IPS-15b (cell line): ENCODE measurements at regions not wholly inside any gene's neighbourhood (a gene's known extent, or its start where the extent isn't known, plus 50 kb on each side); places are given as distances from the start of the nearest gene placed in this dataset.

Source experiments
- H3K27me3 ChIP-seq: one replicate; pipeline ENCODE4 v1.6.1; 2013; ENCODE audit warnings: low read length; ENCODE audit not compliant: control insufficient read depth, insufficient read depth
- H3K36me3 ChIP-seq: one replicate; pipeline ENCODE4 v1.6.1; 2013; ENCODE audit warnings: low read length; ENCODE audit not compliant: control insufficient read depth, insufficient read depth
- H3K4me1 ChIP-seq: one replicate; pipeline ENCODE4 v1.6.1; 2013; ENCODE audit warnings: mild to moderate bottlenecking, low read length; ENCODE audit not compliant: control insufficient read depth, insufficient read depth
- H3K4me3 ChIP-seq: one replicate; pipeline ENCODE4 v1.5.1; 2013; ENCODE audit warnings: low read depth, low read length
- H3K9ac ChIP-seq: one replicate; pipeline ENCODE4 v1.6.1; 2013; ENCODE audit warnings: low read depth, mild to moderate bottlenecking, low read length
- H3K9me3 ChIP-seq: one replicate; pipeline ENCODE4 v1.6.1; 2013; ENCODE audit warnings: mild to moderate bottlenecking, low read length; ENCODE audit not compliant: control insufficient read depth, insufficient read depth

DNA sequence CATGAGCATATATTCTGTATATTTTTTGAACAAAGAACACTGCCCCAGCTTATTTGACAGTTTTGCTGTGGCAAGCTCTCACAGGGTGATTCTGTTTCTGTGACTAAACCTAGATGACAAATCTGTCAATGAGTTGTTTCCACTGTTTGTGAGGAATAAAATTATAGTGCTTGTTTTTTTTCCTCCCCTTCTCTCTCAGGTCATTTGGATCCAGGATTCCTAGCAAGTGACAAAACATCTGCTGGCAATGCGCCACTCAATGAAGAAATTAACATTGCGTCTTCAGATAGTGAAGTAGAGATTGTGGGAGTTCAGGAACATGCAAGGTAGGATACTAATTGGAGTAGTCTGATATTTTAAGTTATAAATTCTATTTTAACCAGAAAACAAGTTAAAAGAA lies 149.3 kb downstream of the HAUS1 start:
- Histone ChIP-seq H3K4me3 (no peak overlapping the region), H3K9ac (no peak overlapping the region), H3K9me3 (no peaks in the 10 kb centered on the region), H3K36me3 (no peaks in the 10 kb centered on the region), H3K27me3 (no peaks in the 10 kb centered on the region), H3K4me1 (peaks cover 4% of the 10 kb centered on the region)

GRCh38 chr18:46256078-46256477 lies 151.9 kb downstream of the HAUS1 start:
- H3K4me1 ChIP-seq: peaks cover 4% of the 10 kb centered on the region
- no peak overlapping the region for H3K9ac ChIP-seq
- H3K36me3 ChIP-seq: no peaks in the 10 kb centered on the region
- H3K4me3 ChIP-seq: no peak overlapping the region
- H3K27me3 ChIP-seq: no peaks in the 10 kb centered on the region
- H3K9me3 ChIP-seq: no peaks in the 10 kb centered on the region

- Histone ChIP-seq H3K9ac (no peak overlapping the region), H3K4me3 (no peak overlapping the region), H3K9me3 (no peaks in the 10 kb centered on the region), H3K27me3 (no peaks in the 10 kb centered on the region), H3K36me3 (no peaks in the 10 kb centered on the region), H3K4me1 (peaks cover 13% of the 10 kb centered on the region)
Observed at GRCh38 chr18:46257366-46257765, 153.2 kb downstream of the HAUS1 start.

GRCh38 chr18:46260016-46260878 lies 156.1 kb downstream of the HAUS1 start:
- no peaks in the 10 kb centered on the region for H3K27me3 ChIP-seq
- H3K4me1 ChIP-seq: peaks cover 34% of the 10 kb centered on the region
- no peaks in the 10 kb centered on the region for H3K36me3 ChIP-seq
- H3K4me3 ChIP-seq: no peak overlapping the region
- H3K9ac ChIP-seq: no peak overlapping the region
- no peaks in the 10 kb centered on the region for H3K9me3 ChIP-seq

DNA sequence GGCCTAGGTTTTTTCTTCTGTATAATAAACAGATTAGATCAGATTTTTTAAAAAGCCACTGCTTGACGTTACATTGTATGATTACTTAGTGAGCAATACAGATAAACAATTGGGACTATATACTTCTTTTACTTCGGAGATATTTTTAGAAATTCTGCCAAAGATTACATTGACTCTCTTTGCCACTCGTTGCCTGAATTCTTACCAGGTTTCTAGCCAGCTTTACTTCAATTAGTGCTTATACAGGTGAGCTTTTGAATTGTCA lies 156.6 kb downstream of the HAUS1 start:
- Histone ChIP-seq H3K36me3 (no peaks in the 10 kb centered on the region), H3K4me3 (no peak overlapping the region), H3K4me1 (peaks cover 40% of the 10 kb centered on the region), H3K9me3 (no peaks in the 10 kb centered on the region), H3K27me3 (no peaks in the 10 kb centered on the region), H3K9ac (no peak overlapping the region)

- Histone ChIP-seq H3K4me3 (no peak overlapping the region), H3K9me3 (no peaks in the 10 kb centered on the region), H3K4me1 (peaks cover 41% of the 10 kb centered on the region), H3K36me3 (no peaks in the 10 kb centered on the region), H3K9ac (no peak overlapping the region), H3K27me3 (no peaks in the 10 kb centered on the region)
Observed at GRCh38 chr18:46261799-46262198, 157.6 kb downstream of the HAUS1 start.

GRCh38 chr18:46262856-46263255 lies 158.7 kb downstream of the HAUS1 start:
- no peaks in the 10 kb centered on the region for H3K27me3 ChIP-seq
- H3K4me3 ChIP-seq: no peak overlapping the region
- no peak overlapping the region for H3K9ac ChIP-seq
- H3K9me3 ChIP-seq: no peaks in the 10 kb centered on the region
- H3K36me3 ChIP-seq: no peaks in the 10 kb centered on the region
- H3K4me1 ChIP-seq: peaks cover 41% of the 10 kb centered on the region

DNA sequence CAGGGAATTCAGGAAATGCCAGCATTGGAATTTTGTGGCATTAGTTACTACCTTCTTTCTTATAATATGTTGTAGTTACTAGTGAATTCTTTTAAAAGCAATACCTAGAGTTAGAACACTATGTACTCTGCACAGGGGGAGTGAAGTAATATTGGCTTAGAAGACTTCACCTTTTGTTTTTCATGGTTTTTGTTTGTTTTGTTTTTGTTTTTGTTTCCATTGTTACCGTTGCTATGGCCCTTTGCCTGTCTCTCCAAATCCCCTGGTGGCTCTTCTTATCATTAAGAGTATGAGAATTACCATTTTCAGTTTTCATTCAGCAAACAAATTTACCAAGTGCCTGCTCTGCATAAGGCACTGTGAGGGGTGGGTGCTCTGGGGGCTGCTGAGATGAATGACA lies 160.1 kb downstream of the HAUS1 start:
- Histone ChIP-seq H3K9me3 (no peaks in the 10 kb centered on the region), H3K9ac (no peak overlapping the region), H3K36me3 (no peaks in the 10 kb centered on the region), H3K4me1 (peaks cover 41% of the 10 kb centered on the region), H3K4me3 (no peak overlapping the region), H3K27me3 (no peaks in the 10 kb centered on the region)

- Histone ChIP-seq H3K9ac (no peak overlapping the region), H3K9me3 (no peaks in the 10 kb centered on the region), H3K36me3 (no peaks in the 10 kb centered on the region), H3K27me3 (no peaks in the 10 kb centered on the region), H3K4me1 (peaks cover 41% of the 10 kb centered on the region), H3K4me3 (no peak overlapping the region)
Observed at GRCh38 chr18:46265196-46266156, 161.3 kb downstream of the HAUS1 start.

DNA sequence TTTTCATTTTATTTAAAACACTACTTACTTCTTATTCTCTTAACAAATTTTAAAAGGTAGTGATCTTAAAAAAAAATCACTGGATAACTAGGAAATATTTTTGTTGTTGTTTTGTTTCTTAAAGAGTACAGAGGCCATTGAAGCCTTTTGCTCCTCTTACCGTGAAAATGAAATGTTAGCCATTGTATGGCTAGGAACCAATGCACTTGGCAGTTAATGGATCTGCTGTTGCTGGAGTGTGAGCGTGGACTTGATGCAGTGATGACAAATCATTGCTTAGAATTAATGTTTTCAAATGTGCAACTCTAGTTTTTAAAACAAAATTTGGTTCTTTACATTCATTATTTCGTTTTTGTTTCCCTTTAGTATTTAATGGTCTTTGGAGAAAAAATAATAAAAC lies 162.3 kb downstream of the HAUS1 start:
- H3K4me1 ChIP-seq: peaks cover 33% of the 10 kb centered on the region
- no peaks in the 10 kb centered on the region for H3K36me3 ChIP-seq
- no peak overlapping the region for H3K9ac ChIP-seq
- H3K9me3 ChIP-seq: no peaks in the 10 kb centered on the region
- no peaks in the 10 kb centered on the region for H3K27me3 ChIP-seq
- no peak overlapping the region for H3K4me3 ChIP-seq

DNA sequence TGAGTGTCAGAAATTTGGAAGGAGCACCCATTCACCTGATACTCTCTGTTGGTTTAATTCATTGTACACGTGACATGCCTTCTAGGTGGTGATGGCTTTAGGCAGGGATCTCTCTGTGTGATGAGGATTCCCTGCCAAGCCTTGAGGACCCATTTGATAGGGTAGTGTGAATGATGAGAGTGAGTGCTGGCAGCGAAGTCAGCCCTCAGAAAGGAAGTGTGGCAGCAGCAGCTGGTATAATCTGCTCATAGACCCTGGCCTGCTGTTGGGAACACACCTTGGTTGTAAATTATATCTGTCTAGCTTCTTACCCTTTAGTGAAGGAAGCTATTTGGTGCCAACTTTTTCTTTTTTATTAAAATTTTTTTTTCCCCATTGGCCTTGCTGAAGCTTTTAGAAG lies 164.5 kb downstream of the HAUS1 start:
- no peak overlapping the region for H3K9ac ChIP-seq
- H3K36me3 ChIP-seq: no peaks in the 10 kb centered on the region
- H3K9me3 ChIP-seq: no peaks in the 10 kb centered on the region
- no peaks in the 10 kb centered on the region for H3K27me3 ChIP-seq
- no peak overlapping the region for H3K4me3 ChIP-seq
- H3K4me1 ChIP-seq: peaks cover 20% of the 10 kb centered on the region

DNA sequence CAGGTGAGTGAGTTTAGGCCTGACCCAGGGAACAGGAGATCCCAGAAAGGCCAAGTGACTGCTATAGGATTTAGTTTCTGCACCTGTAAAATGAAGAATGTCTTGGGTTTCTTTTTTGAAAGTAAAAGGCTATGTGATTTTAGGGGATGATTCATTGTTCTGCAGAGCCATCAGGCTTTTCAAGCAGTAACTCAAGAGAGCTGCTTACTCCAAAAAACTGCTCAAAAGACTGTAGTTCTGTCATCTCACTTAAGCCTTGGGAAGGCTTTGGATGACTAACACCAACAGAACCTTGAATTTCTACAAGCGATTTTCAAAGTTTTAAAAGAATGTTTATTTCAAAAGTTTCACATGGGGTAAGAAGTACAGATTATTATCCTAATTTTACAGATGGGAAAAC lies 165.1 kb downstream of the HAUS1 start:
- Histone ChIP-seq H3K4me3 (no peak overlapping the region), H3K4me1 (peaks cover 19% of the 10 kb centered on the region), H3K9ac (no peak overlapping the region), H3K27me3 (no peaks in the 10 kb centered on the region), H3K36me3 (no peaks in the 10 kb centered on the region), H3K9me3 (no peaks in the 10 kb centered on the region)
